ENCODE measurements at regions not wholly inside any gene's neighbourhood (a gene's known extent, or its start where the extent isn't known, plus 50 kb on each side); places are given as distances from the start of the nearest gene placed in this dataset.

DNA sequence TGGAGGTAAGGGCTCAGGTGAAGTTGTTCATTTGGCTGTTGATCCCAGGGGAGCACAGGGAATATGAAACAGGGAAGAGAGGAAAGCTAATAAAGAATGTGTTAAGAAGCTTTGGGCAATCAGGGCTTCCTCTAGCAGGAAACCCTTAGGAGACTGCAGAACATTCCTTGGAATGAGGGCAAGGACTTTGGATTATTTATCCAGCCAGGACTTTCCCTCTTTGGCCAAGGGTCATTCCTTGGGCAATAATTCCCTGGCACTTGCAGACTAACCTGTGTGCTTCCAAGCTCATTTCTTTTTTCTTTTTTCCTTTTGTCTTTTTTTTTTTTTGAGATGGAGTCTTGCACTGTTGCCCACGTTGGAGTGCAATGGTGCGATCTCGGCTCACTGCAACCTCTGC, 209.2 kb upstream of the MAP3K1 start (continued):
- TF ChIP-seq, protein P1, sequence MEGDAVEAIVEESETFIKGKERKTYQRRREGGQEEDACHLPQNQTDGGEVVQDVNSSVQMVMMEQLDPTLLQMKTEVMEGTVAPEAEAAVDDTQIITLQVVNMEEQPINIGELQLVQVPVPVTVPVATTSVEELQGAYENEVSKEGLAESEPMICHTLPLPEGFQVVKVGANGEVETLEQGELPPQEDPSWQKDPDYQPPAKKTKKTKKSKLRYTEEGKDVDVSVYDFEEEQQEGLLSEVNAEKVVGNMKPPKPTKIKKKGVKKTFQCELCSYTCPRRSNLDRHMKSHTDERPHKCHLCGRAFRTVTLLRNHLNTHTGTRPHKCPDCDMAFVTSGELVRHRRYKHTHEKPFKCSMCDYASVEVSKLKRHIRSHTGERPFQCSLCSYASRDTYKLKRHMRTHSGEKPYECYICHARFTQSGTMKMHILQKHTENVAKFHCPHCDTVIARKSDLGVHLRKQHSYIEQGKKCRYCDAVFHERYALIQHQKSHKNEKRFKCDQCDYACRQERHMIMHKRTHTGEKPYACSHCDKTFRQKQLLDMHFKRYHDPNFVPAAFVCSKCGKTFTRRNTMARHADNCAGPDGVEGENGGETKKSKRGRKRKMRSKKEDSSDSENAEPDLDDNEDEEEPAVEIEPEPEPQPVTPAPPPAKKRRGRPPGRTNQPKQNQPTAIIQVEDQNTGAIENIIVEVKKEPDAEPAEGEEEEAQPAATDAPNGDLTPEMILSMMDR (IDR thresholded peaks at IDR 0.05): no peak
- TF ChIP-seq EP300 (IDR thresholded peaks at IDR 0.05; ENCODE audit: borderline replicate concordance in 1 of 2, low read depth in 1 of 2, low read length in 1 of 2) (no peak), RFX5 (IDR thresholded peaks at IDR 0.05; ENCODE audit: low read length) (no peak), GATA2 (CRISPR knock-in tag; IDR thresholded peaks at IDR 0.05) (no peak), GABPA (IDR thresholded peaks at IDR 0.05; ENCODE audit: low read depth) (no peak), JUND (IDR thresholded peaks at IDR 0.05) (no peak)
- TF ChIP-seq, protein P2, sequence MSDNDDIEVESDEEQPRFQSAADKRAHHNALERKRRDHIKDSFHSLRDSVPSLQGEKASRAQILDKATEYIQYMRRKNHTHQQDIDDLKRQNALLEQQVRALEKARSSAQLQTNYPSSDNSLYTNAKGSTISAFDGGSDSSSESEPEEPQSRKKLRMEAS (IDR thresholded peaks at IDR 0.05; ENCODE audit: low read depth): no peak

DNA sequence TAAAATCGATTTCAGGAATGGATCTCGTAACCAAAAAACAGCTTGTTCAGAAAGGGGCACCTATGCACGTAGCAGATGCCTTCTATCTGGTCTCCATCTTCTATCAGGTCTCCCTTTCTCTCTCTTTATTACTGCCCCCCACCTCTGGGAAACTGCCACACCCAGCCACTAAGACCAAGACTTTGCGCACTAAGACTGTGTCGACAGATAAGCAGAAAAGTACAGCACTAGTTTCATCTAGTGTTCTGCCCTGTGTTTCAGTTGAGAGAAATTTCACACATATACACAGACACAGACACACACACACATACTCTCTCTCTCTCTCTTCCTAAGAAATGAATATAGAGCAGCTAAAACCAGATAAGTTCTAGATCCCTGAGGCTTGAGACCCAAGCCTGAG, 210.1 kb upstream of the MAP3K1 start:
- POLR2A ChIA-PET: no interaction called here

More for the DNA sequence above, 210.1 kb upstream of the MAP3K1 start:
- H3K9ac ChIP-seq: no peak overlapping the region
- no peak overlapping the region for H3K4me2 ChIP-seq
- H3K4me1 ChIP-seq (ENCODE audit: control insufficient read depth in 1 of 2, insufficient read depth in 2 of 2, low read depth in 1 of 2, low read length in 1 of 2): peaks cover 0 to 8% of the 10 kb centered on the region in 2 experiments; a peak in 1 of 4 replicates
- H3K9me2 ChIP-seq: no peaks in the 10 kb centered on the region
- no peak overlapping the region for H2AFZ ChIP-seq (ENCODE audit: low read depth)
- H3K4me3 ChIP-seq (ENCODE audit: low read depth in 2 of 2, low read length in 1 of 2): no peak overlapping the region
- CTCF ChIA-PET: no interaction called here
- TF ChIP-seq GATA2 (CRISPR knock-in tag; IDR thresholded peaks at IDR 0.05): no peak
- TF ChIP-seq, protein P1 (IDR thresholded peaks at IDR 0.05): no peak
- TF ChIP-seq NRF1 (IDR thresholded peaks at IDR 0.05; ENCODE audit: low read depth, low read length): no peak
- TF ChIP-seq, protein P3, sequence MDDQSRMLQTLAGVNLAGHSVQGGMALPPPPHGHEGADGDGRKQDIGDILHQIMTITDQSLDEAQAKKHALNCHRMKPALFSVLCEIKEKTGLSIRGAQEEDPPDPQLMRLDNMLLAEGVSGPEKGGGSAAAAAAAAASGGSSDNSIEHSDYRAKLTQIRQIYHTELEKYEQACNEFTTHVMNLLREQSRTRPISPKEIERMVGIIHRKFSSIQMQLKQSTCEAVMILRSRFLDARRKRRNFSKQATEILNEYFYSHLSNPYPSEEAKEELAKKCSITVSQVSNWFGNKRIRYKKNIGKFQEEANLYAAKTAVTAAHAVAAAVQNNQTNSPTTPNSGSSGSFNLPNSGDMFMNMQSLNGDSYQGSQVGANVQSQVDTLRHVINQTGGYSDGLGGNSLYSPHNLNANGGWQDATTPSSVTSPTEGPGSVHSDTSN (IDR thresholded peaks at IDR 0.05): no peak
- TF ChIP-seq, protein P4, sequence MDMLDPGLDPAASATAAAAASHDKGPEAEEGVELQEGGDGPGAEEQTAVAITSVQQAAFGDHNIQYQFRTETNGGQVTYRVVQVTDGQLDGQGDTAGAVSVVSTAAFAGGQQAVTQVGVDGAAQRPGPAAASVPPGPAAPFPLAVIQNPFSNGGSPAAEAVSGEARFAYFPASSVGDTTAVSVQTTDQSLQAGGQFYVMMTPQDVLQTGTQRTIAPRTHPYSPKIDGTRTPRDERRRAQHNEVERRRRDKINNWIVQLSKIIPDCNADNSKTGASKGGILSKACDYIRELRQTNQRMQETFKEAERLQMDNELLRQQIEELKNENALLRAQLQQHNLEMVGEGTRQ (IDR thresholded peaks at IDR 0.05; ENCODE audit: borderline replicate concordance, low read depth, low read length): no peak
- TF ChIP-seq, protein P2 (IDR thresholded peaks at IDR 0.05; ENCODE audit: low read depth): no peak
- TF ChIP-seq SMC3 (IDR thresholded peaks at IDR 0.05; ENCODE audit: low read depth, low read length): no peak
- TF ChIP-seq TCF12 (IDR thresholded peaks at IDR 0.05): no peak
- no peak for TF ChIP-seq JUND (IDR thresholded peaks at IDR 0.05)
- no peak for TF ChIP-seq POLR2AphosphoS5 (IDR thresholded peaks at IDR 0.05; ENCODE audit: low read depth, low read length)
- no peak for DNase-seq
- H3K27me3 ChIP-seq (ENCODE audit: insufficient read depth): no peaks in the 10 kb centered on the region
- H4K20me1 ChIP-seq (ENCODE audit: insufficient read depth): no peaks in the 10 kb centered on the region
- H3K9me3 ChIP-seq: no peaks in the 10 kb centered on the region
- WGBS (ENCODE audit: low lambda C conversion rate): 82% methylated on average over 5 of the region's 5 CpGs
- H3K27ac ChIP-seq (ENCODE audit: low read depth in 2 of 2, low read length in 1 of 2): no peak overlapping the region
- no peaks in the 10 kb centered on the region for H3K79me2 ChIP-seq (ENCODE audit: insufficient read depth)
- H3K36me3 ChIP-seq (replicated peaks in 1 of 2; ENCODE audit: control insufficient read depth in 1 of 2, insufficient read depth in 2 of 2, low read length in 1 of 2): no peaks in the 10 kb centered on the region
- no peaks in the 10 kb centered on the region for H3F3A ChIP-seq (replicated peaks; ENCODE audit: insufficient read depth)
